Panc1 (cell line): ENCODE measurements at regions not wholly inside any gene's neighbourhood (a gene's known extent, or its start where the extent isn't known, plus 50 kb on each side); places are given as distances from the start of the nearest gene placed in this dataset.
"Not testable (repeated sequence)": the region's sequence is repeated elsewhere in the genome, so short reads cannot be mapped to it uniquely, and the experiment has no call there.

Experiments used
- ATAC-seq: fragments of 200-7000 bp; cut with Tn5 transposase; 2 replicates; pipeline ENCODE4 v1.9.1; 2020; ENCODE audit warnings: mild to moderate bottlenecking, moderate library complexity
- BruUV-seq: library from RNA; stranded (reverse); fragments of 400-500 nt; replicated peaks from 2 replicates; lab custom pipeline; 2021; lab: Mats Ljungman, UMichigan
- CTCF ChIA-PET: fragments of 300-600 bp; sonication (Branson Sonifier 250); formaldehyde crosslinking; loops from one replicate; lab custom pipeline; 2022; ENCODE audit warnings: antibody characterized with exemption; lab: Charles Lee
- POLR2A ChIA-PET: fragments of 300-600 bp; sonication (Branson Sonifier 250); formaldehyde crosslinking; loops from one replicate; lab custom pipeline; 2022; ENCODE audit warnings: antibody characterized with exemption; lab: Charles Lee
- DNase-seq: peaks from one replicate; pipeline ENCODE4 v3.0.0-alpha.2; 2010; ENCODE audit warnings: low read depth, low spot score
- H3K27ac ChIP-seq: 2 replicates; pipeline ENCODE4 v1.5.1; 2011; ENCODE audit warnings: mild to moderate bottlenecking, low read length, inconsistent platforms
- H3K27me3 ChIP-seq: fragments of 200-500 bp; sonication (Bioruptor generic); 2 replicates; pipeline ENCODE4 v1.6.0; 2014; ENCODE audit warnings: low read length, inconsistent platforms; ENCODE audit not compliant: control insufficient read depth, insufficient read depth
- H3K36me3 ChIP-seq: fragments of 200-500 bp; sonication (Bioruptor generic); 2 replicates; pipeline ENCODE4 v1.5.1; 2014; ENCODE audit warnings: inconsistent platforms, mild to moderate bottlenecking, low read length, moderate library complexity; ENCODE audit not compliant: control insufficient read depth, insufficient read depth
- H3K4me1 ChIP-seq: 2 replicates; pipeline ENCODE4 v1.5.1; 2011; ENCODE audit warnings: inconsistent platforms, mild to moderate bottlenecking, low read length, moderate library complexity; ENCODE audit not compliant: control insufficient read depth, insufficient read depth
- H3K4me3 ChIP-seq, 2 experiments: 2 replicates each; pipeline ENCODE4 v1.5.1; 2011 to 2012; ENCODE audit warnings: low read depth in 2 of 2, low read length in 2 of 2, mild to moderate bottlenecking in 2 of 2, inconsistent platforms in 1 of 2, moderate library complexity in 1 of 2
- H3K9me3 ChIP-seq: fragments of 200-500 bp; sonication (Bioruptor generic); 2 replicates; pipeline ENCODE4 v1.5.1; 2014; ENCODE audit warnings: low read depth, mild to moderate bottlenecking, inconsistent platforms, low read length, moderate library complexity; ENCODE audit not compliant: control insufficient read depth, insufficient read depth
- POLR2AphosphoS5 ChIP-seq: IDR thresholded peaks from 2 replicates; pipeline ENCODE4 v1.6.1; 2012; ENCODE audit warnings: mild to moderate bottlenecking, low read depth, low read length, moderate library complexity
- SIN3A ChIP-seq: IDR thresholded peaks from 2 replicates; pipeline ENCODE4 v1.6.1; 2012; ENCODE audit warnings: low read depth, mild to moderate bottlenecking, low read length, moderate library complexity, borderline replicate concordance; ENCODE audit not compliant: insufficient read depth
- TCF7L2 ChIP-seq: IDR thresholded peaks from 2 replicates; pipeline ENCODE4 v1.6.1; 2011; ENCODE audit warnings: mild to moderate bottlenecking, low read depth, low read length, inconsistent platforms
- in situ Hi-C: cut with HindIII; loops from 2 replicates; pipeline ENCODE4 v1.10.0; 2016; ENCODE audit warnings: low sequenced_read_pairs, low pct_unique_long_range_greater_than_20kb
- intact Hi-C: fragments of 100-400 bp; cut with micrococcal nuclease; formaldehyde crosslinking; loops from one replicate; pipeline ENCODE4 v1.10.0; 2022; ENCODE audit not compliant: unreplicated experiment
- TF ChIP-seq, protein P1 (sequence below), 2 experiments: IDR thresholded peaks; 2 replicates each; pipeline ENCODE4 v1.6.1; 2011 to 2012; ENCODE audit warnings: low read depth in 2 of 2, control low read depth in 1 of 2, low read length in 1 of 2, mild to moderate bottlenecking in 1 of 2, moderate library complexity in 1 of 2; ENCODE audit not compliant: insufficient read depth in 1 of 2
- TF ChIP-seq, protein P2 (sequence below): fragments of 450-650 bp; IDR thresholded peaks from 2 replicates; pipeline ENCODE4 v1.5.1; 2017; ENCODE audit warnings: mild to moderate bottlenecking

DNA sequence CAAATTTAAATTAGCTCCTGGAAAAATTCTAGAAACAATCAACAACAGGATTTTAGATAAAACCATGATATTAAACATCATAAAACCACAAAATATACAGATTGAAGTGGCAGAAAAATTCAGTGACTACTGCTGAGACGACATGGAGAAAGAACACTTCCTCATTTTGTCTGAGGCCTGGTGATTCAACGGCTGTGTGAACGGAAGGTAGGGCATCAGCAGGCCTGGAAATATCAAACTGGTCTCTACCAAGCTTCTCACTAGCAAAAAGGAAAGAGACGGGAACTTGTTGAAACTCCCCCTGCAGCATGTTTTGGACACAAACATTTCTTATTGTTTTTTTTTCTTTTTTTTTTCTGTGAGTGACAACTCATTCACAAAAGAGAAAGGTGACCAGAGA lies 58.0 kb upstream of the AHI1 start:
- no peaks in the 10 kb centered on the region for H3K9me3 ChIP-seq
- H3K4me3 ChIP-seq = no peak overlapping the region
- no peaks in the 10 kb centered on the region for H3K27me3 ChIP-seq
- in situ Hi-C loops (no loop called here), intact Hi-C loops (no loop called here)
- ATAC-seq (no peak), DNase-seq (no peak)
- no TSS peak for BruUV-seq
- no peaks in the 10 kb centered on the region for H3K4me1 ChIP-seq
- ChIA-PET POLR2A (interaction anchor here (0.6 kb wide), 1 partner anchor 100 kb away, joined by 3 read pairs; no protein-coding TSS in a partner anchor), CTCF (no interaction called here)
- no peak overlapping the region for H3K27ac ChIP-seq
- H3K36me3 ChIP-seq = no peaks in the 10 kb centered on the region
- TF ChIP-seq POLR2AphosphoS5 = no peak
- no peak for TF ChIP-seq SIN3A
- TF ChIP-seq, protein P1, sequence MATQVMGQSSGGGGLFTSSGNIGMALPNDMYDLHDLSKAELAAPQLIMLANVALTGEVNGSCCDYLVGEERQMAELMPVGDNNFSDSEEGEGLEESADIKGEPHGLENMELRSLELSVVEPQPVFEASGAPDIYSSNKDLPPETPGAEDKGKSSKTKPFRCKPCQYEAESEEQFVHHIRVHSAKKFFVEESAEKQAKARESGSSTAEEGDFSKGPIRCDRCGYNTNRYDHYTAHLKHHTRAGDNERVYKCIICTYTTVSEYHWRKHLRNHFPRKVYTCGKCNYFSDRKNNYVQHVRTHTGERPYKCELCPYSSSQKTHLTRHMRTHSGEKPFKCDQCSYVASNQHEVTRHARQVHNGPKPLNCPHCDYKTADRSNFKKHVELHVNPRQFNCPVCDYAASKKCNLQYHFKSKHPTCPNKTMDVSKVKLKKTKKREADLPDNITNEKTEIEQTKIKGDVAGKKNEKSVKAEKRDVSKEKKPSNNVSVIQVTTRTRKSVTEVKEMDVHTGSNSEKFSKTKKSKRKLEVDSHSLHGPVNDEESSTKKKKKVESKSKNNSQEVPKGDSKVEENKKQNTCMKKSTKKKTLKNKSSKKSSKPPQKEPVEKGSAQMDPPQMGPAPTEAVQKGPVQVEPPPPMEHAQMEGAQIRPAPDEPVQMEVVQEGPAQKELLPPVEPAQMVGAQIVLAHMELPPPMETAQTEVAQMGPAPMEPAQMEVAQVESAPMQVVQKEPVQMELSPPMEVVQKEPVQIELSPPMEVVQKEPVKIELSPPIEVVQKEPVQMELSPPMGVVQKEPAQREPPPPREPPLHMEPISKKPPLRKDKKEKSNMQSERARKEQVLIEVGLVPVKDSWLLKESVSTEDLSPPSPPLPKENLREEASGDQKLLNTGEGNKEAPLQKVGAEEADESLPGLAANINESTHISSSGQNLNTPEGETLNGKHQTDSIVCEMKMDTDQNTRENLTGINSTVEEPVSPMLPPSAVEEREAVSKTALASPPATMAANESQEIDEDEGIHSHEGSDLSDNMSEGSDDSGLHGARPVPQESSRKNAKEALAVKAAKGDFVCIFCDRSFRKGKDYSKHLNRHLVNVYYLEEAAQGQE (IDR thresholded peaks at IDR 0.05; ENCODE audit: insufficient read depth in 1 of 2, low read depth in 2 of 2, low read length in 1 of 2) = no peak
- TF ChIP-seq TCF7L2 = no peak
- TF ChIP-seq, protein P2, sequence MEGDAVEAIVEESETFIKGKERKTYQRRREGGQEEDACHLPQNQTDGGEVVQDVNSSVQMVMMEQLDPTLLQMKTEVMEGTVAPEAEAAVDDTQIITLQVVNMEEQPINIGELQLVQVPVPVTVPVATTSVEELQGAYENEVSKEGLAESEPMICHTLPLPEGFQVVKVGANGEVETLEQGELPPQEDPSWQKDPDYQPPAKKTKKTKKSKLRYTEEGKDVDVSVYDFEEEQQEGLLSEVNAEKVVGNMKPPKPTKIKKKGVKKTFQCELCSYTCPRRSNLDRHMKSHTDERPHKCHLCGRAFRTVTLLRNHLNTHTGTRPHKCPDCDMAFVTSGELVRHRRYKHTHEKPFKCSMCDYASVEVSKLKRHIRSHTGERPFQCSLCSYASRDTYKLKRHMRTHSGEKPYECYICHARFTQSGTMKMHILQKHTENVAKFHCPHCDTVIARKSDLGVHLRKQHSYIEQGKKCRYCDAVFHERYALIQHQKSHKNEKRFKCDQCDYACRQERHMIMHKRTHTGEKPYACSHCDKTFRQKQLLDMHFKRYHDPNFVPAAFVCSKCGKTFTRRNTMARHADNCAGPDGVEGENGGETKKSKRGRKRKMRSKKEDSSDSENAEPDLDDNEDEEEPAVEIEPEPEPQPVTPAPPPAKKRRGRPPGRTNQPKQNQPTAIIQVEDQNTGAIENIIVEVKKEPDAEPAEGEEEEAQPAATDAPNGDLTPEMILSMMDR = no peak

DNA sequence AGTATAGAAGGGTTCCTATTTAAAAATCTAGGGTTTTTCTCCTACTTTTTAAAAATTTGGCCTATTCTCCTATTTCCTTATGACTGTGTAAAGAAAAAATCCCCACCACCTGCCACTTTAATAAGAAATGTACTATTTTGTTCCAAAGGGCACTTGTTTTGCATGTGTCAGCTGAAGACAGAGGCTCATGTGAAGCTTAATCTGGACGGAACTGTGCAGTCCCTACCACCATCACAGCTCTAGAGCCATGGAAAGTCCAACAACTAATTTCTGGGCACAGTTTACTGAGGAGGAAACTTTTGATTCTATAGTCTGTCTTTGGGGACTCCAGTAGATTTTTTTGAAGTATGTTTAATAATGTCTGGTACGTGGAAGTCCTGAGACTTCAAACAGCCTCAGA lies 60.0 kb upstream of the AHI1 start:
- in situ Hi-C loops (no loop called here), intact Hi-C loops (no loop called here)
- no peak for ATAC-seq
- no TSS peak for BruUV-seq
- no peak for DNase-seq
- Histone ChIP-seq H3K4me3 (no peak overlapping the region), H3K27ac (no peak overlapping the region), H3K27me3 (no peaks in the 10 kb centered on the region), H3K36me3 (no peaks in the 10 kb centered on the region), H3K9me3 (no peaks in the 10 kb centered on the region), H3K4me1 (no peaks in the 10 kb centered on the region)
- ChIA-PET POLR2A (no interaction called here), CTCF (no interaction called here)
- TF ChIP-seq, protein P1 (IDR thresholded peaks at IDR 0.05; ENCODE audit: insufficient read depth in 1 of 2, low read depth in 2 of 2, low read length in 1 of 2) = no peak
- TF ChIP-seq TCF7L2 (no peak), POLR2AphosphoS5 (no peak)

DNA sequence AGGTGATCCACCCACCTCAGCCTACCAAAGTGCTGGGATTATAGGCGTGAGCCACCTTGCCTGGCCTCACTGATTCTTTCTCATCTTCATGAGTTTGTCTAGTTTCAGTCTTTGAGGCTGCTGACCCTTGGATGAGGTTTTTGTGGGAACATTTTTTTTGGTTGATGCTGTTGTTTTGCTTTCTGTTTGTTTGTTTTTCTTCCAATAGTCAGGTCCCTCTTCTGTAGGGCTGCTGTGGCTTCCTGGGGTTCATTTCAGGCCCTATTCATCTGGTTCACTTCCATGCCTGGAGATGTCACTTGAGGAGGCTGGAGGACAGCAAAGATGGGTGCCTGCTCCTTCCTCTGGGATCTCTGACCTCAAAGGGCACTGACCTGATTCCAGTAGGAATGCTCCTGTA lies 68.1 kb upstream of the AHI1 start:
- CTCF ChIA-PET, H3K4me1 ChIP-seq, POLR2A ChIA-PET, in situ Hi-C loops, H3K9me3 ChIP-seq, H3K27ac ChIP-seq, intact Hi-C loops, DNase-seq, H3K36me3 ChIP-seq, ATAC-seq, H3K27me3 ChIP-seq, H3K4me3 ChIP-seq, BruUV-seq: not testable (repeated sequence)
